Upper lobe of left lung (tissue), 6 donors: ENCODE measurements at regions not wholly inside any gene's neighbourhood (a gene's known extent, or its start where the extent isn't known, plus 50 kb on each side); places are given as distances from the start of the nearest gene placed in this dataset.

ENCODE experiments used
- ATAC-seq, 2 donors: fragments of 200-7000 bp; cut with Tn5 transposase; one replicate each; pipeline ENCODE4 v1.9.1; 2022; ENCODE audit warnings: mild to moderate bottlenecking in 2 of 2, moderate library complexity in 2 of 2; ENCODE audit not compliant: low FRiP score in 2 of 2
- DNase-seq, 2 donors: peaks; one replicate each; pipeline ENCODE4 v3.0.0-alpha.2; 2019 to 2020
- H3K27ac ChIP-seq, 4 donors: fragments of 200-600 bp; sonication (generic); one replicate each; pipeline ENCODE4 v1.5.1; 2016 to 2019
- H3K27me3 ChIP-seq, 4 donors: fragments of 200-600 bp; sonication (generic); one replicate each; pipeline ENCODE4 v1.5.1; 2017 to 2019
- H3K36me3 ChIP-seq, 4 donors: fragments of 200-600 bp; sonication (generic); one replicate each; pipeline ENCODE4 v1.5.1; 2016 to 2019
- H3K4me1 ChIP-seq, 4 donors: fragments of 200-600 bp; sonication (generic); one replicate each; pipeline ENCODE4 v1.5.1; 2018 to 2019
- H3K4me3 ChIP-seq, 4 donors: fragments of 200-600 bp; sonication (generic); one replicate each; pipeline ENCODE4 v1.5.1; 2017 to 2019; ENCODE audit warnings: mild to moderate bottlenecking in 2 of 4, moderate library complexity in 1 of 4
- H3K9me3 ChIP-seq, 4 donors: fragments of 200-600 bp; sonication (generic); one replicate each; pipeline ENCODE4 v1.5.1; 2018 to 2019
- EP300 ChIP-seq, 4 donors: sonication (generic); formaldehyde crosslinking; IDR thresholded peaks; one replicate each; pipeline ENCODE4 v1.5.1; 2017; ENCODE audit warnings: antibody characterized with exemption in 4 of 4, control low read depth in 2 of 4
- POLR2A ChIP-seq, 4 donors: fragments of 450-650 bp; IDR thresholded peaks; one replicate each; pipeline ENCODE4 v1.5.1; 2016 to 2017; ENCODE audit warnings: antibody characterized with exemption in 4 of 4, mild to moderate bottlenecking in 2 of 4
- POLR2AphosphoS5 ChIP-seq, 2 donors: sonication (generic); formaldehyde crosslinking; IDR thresholded peaks; one replicate each; pipeline ENCODE4 v1.5.1; 2017; ENCODE audit warnings: antibody characterized with exemption in 2 of 2
- WGBS, 2 donors: methylation state at CpG; one replicate each; pipeline ENCODE4 v1.1.5; 2017 to 2018; 5-methylcytosine and 5-hydroxymethylcytosine counted together
- TF ChIP-seq, protein P1 (sequence below), 6 experiments: fragments of 450-650 bp in 4 of 6; fragments of 200-600 bp in 2 of 6; sonication (generic) in 2 of 6; IDR thresholded peaks; one replicate each; pipeline ENCODE4 v1.5.1; 2016 to 2019; ENCODE audit warnings: antibody characterized with exemption in 6 of 6
- donor health status: DM: no; HTN: no; CAD: no; lungs with moderate emphysema.
- donor health status: DM: no; HTN: yes; CAD: no; lungs with severe emphysema.

DNA sequence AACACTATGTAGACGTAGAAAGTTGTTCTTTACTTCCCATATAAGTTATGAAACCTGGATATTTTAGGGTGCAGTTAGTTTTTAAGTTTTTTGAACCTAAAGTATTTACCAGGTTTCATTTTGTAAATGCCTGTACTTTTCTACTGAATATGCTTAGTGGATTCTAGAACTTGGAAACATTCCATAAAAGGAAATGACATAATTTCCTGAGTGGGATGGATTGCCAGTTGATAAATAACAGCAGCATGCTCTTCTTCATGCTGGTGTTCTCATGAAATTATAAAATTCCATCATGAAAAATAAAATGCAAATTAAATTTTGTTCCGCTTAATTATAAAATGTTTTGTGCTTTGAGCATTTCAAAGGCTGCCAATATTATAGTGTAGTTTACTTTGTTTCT, 362.2 kb upstream of the PCDH20 start:
- Histone ChIP-seq H3K4me3 (no peak overlapping the region), H3K36me3 (no peaks in the 10 kb centered on the region), H3K27me3 (no peaks in the 10 kb centered on the region), H3K4me1 (no peaks in the 10 kb centered on the region), H3K9me3 (no peaks in the 10 kb centered on the region), H3K27ac (no peak overlapping the region)
- no peak for ATAC-seq
- 74 to 76% methylated on average over 2 of the region's 2 CpGs for WGBS, 2 donors
- TF ChIP-seq POLR2A (IDR thresholded peaks at IDR 0.05) (no peak), POLR2AphosphoS5 (IDR thresholded peaks at IDR 0.05) (no peak)
- TF ChIP-seq, protein P1, sequence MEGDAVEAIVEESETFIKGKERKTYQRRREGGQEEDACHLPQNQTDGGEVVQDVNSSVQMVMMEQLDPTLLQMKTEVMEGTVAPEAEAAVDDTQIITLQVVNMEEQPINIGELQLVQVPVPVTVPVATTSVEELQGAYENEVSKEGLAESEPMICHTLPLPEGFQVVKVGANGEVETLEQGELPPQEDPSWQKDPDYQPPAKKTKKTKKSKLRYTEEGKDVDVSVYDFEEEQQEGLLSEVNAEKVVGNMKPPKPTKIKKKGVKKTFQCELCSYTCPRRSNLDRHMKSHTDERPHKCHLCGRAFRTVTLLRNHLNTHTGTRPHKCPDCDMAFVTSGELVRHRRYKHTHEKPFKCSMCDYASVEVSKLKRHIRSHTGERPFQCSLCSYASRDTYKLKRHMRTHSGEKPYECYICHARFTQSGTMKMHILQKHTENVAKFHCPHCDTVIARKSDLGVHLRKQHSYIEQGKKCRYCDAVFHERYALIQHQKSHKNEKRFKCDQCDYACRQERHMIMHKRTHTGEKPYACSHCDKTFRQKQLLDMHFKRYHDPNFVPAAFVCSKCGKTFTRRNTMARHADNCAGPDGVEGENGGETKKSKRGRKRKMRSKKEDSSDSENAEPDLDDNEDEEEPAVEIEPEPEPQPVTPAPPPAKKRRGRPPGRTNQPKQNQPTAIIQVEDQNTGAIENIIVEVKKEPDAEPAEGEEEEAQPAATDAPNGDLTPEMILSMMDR (IDR thresholded peaks at IDR 0.05), result no peak
- no peak for DNase-seq

DNA sequence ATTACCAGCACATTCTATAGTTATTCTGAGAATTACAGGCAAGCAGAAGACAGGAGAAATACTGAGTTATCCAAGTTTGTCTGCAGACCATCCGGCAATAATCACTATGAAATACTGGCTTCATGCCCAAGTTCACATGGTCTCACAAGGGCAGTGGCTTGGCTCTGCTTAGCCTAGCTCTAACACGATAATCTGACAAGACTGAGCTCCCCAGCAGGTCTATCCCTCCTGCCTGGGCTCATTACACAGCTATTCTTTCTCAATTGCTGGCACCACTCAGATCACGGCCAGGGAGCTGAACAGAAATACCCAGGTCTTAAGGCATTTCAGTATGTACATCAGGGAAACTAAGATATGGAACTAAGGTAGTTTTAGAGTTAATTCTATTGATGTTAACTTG, 361.6 kb upstream of the PCDH20 start:
- H3K27ac ChIP-seq, result no peak overlapping the region
- no peak overlapping the region for H3K4me3 ChIP-seq
- H3K4me1 ChIP-seq, result no peaks in the 10 kb centered on the region
- TF ChIP-seq EP300 (IDR thresholded peaks at IDR 0.05) (no peak), POLR2AphosphoS5 (IDR thresholded peaks at IDR 0.05) (no peak), POLR2A (IDR thresholded peaks at IDR 0.05) (no peak)
- TF ChIP-seq, protein P1 (IDR thresholded peaks at IDR 0.05), result no peak
- H3K36me3 ChIP-seq, result no peaks in the 10 kb centered on the region
- no peak for DNase-seq
- peak in 1 of 2 donors; percentile 51 for ATAC-seq
- no peaks in the 10 kb centered on the region for H3K27me3 ChIP-seq
- no peaks in the 10 kb centered on the region for H3K9me3 ChIP-seq
- WGBS, 2 donors, result 48 to 71% methylated on average over 3 of the region's 3 CpGs

DNA sequence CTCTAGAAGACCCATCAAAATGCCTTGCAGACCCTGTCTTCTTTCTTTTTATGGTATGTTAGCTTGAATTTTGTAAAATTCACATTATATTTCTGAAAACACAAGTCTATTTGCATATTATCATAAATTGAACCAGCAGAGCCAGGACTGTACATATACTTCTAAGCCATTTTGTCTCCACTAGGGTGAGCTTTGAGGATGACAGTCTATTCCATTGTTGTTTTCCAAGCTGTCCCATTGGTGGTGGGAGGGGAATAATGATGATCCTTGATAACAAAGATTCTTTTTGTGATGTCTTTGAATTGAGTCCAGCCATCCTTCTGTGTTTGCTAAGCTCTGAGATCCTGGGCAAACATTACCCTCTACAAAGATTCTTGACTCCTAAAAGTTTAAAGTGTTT, 359.3 kb upstream of the PCDH20 start:
- Histone ChIP-seq H3K4me1 (no peaks in the 10 kb centered on the region), H3K27ac (no peak overlapping the region), H3K4me3 (no peak overlapping the region), H3K36me3 (no peaks in the 10 kb centered on the region), H3K9me3 (no peaks in the 10 kb centered on the region), H3K27me3 (no peaks in the 10 kb centered on the region)
- no peak for ATAC-seq
- no peak for DNase-seq
- TF ChIP-seq, protein P1 (IDR thresholded peaks at IDR 0.05), result no peak
- TF ChIP-seq EP300 (IDR thresholded peaks at IDR 0.05), result no peak

DNA sequence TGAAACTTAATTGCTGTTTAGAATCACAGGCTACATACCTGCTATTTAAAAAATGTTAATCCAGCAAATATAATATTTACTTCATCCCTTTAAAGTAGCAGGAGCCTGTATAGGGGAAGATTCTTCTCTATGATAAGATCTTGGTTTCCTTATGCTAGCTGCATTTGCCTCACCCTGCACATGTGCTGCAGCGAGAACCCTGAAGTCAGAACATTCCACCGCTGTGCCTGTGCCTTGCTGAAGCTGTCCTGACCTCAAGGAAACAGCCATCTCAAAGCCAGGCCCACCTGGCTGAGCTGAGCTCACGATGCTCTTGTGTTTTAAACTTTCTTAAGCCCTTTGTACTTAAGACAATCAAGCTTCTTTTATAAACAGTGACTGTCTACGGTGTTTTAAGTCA, 355.0 kb upstream of the PCDH20 start:
- no peak for ATAC-seq
- H3K9me3 ChIP-seq, result peaks cover 0 to 6% (median 0%) of the 10 kb centered on the region in 4 donors
- H3K27me3 ChIP-seq, result no peaks in the 10 kb centered on the region
- H3K4me1 ChIP-seq, result no peaks in the 10 kb centered on the region
- no peak for DNase-seq
- no peak overlapping the region for H3K27ac ChIP-seq
- no peak overlapping the region for H3K4me3 ChIP-seq
- WGBS, 2 donors, result 50 to 67% methylated on average over 4 of the region's 4 CpGs
- no peak for TF ChIP-seq POLR2A (IDR thresholded peaks at IDR 0.05)
- no peak for TF ChIP-seq POLR2AphosphoS5 (IDR thresholded peaks at IDR 0.05)
- TF ChIP-seq, protein P1 (IDR thresholded peaks at IDR 0.05), result no peak
- TF ChIP-seq EP300 (IDR thresholded peaks at IDR 0.05), result no peak
- H3K36me3 ChIP-seq, result no peaks in the 10 kb centered on the region

- no peak for TF ChIP-seq EP300 (IDR thresholded peaks at IDR 0.05)
- TF ChIP-seq, protein P1 (IDR thresholded peaks at IDR 0.05), result no peak
- TF ChIP-seq POLR2AphosphoS5 (IDR thresholded peaks at IDR 0.05), result no peak
- TF ChIP-seq POLR2A (IDR thresholded peaks at IDR 0.05), result no peak
- Histone ChIP-seq H3K4me1 (no peaks in the 10 kb centered on the region), H3K27me3 (no peaks in the 10 kb centered on the region), H3K9me3 (peaks cover 0 to 6% (median 0%) of the 10 kb centered on the region in 4 donors), H3K4me3 (no peak overlapping the region), H3K27ac (no peak overlapping the region), H3K36me3 (no peaks in the 10 kb centered on the region)
- DNase-seq (no peak), ATAC-seq (no peak)
- WGBS, 2 donors, result 79 to 81% methylated on average over 2 of the region's 2 CpGs
These were observed 352.5 kb upstream of the PCDH20 start for GRCh38 chr13:61768175-61768574.
